Stomach (tissue), 4 donors: ENCODE measurements at regions not wholly inside any gene's neighbourhood (a gene's known extent, or its start where the extent isn't known, plus 50 kb on each side); places are given as distances from the start of the nearest gene placed in this dataset.

Source experiments
- CTCF ChIP-seq, 7 experiments: fragments of 450-650 bp in 4 of 7; fragments of 200-600 bp in 3 of 7; sonication (generic) in 3 of 7; IDR thresholded peaks; one replicate each; pipeline ENCODE4 v1.5.1; 2016 to 2019; ENCODE audit warnings: antibody characterized with exemption in 7 of 7, control low read depth in 2 of 7, mild to moderate bottlenecking in 1 of 7
- EP300 ChIP-seq: sonication (generic); formaldehyde crosslinking; IDR thresholded peaks from one replicate; pipeline ENCODE4 v1.6.1; 2017; ENCODE audit warnings: antibody characterized with exemption

GRCh38 chr3:1515882-1516281 is 423.1 kb downstream of the CNTN6 start:
- TF ChIP-seq CTCF (IDR thresholded peaks at IDR 0.05) (no peak), EP300 (no peak)
